HG02642 (cell line): ENCODE measurements at regions not wholly inside any gene's neighbourhood (a gene's known extent, or its start where the extent isn't known, plus 50 kb on each side); places are given as distances from the start of the nearest gene placed in this dataset.
A peak's percentile ranks its signal among the peaks of the same experiment; 100 is the strongest.
"Not testable (repeated sequence)": the region's sequence is repeated elsewhere in the genome, so short reads cannot be mapped to it uniquely, and the experiment has no call there.

Experiments
- ATAC-seq: cut with Tn5 transposase; IDR thresholded peaks from one replicate; pipeline ENCODE4 v1.9.1; 2021; ENCODE audit warnings: mild to moderate bottlenecking; ENCODE audit not compliant: unreplicated experiment, poor library complexity

DNA sequence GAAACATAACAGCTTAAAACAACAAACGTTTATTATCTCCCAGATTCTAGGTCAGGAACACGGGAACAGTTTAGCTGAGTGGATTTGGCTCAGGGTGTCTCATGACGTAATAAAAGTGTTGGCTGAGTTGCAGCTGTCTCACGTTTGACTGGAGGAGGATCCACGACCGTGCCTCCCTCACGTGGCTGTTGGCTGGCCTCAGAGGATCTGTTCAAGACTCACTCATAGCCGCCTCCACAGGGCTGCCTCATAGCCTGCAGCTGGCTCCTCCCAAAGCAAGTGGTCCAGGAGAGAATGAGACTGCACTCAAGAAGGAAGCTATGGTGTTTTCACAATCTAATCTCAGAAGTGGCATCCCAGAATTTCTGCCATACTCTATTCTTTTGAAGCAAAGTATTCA lies 167.1 kb downstream of the RPRM start:
- no peak for ATAC-seq

GRCh38 chr2:153308466-153308865 lies 170.1 kb downstream of the RPRM start:
- ATAC-seq, result no peak

DNA sequence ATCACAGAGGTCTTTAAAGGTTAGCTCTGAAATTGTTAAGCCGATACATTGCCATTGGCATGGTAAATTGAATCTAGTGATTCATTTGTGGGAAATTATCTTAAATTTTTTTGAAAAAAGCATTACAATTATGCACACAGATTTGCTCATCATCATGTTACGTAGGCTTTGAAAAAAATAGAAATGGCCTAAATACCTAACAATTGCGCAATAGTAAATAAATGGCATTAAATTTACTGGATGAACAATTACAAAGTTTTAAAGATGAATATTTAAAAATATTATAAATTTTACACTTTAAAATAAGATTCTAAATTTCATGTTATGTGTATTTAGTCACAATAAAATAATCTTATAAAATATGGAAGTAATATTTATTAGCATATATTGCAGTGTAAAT lies 171.3 kb downstream of the RPRM start:
- no peak for ATAC-seq

GRCh38 chr2:153299809-153300208 lies 178.8 kb downstream of the RPRM start:
- no peak for ATAC-seq

GRCh38 chr2:153299217-153299616 lies 179.3 kb downstream of the RPRM start:
- ATAC-seq, result no peak

DNA sequence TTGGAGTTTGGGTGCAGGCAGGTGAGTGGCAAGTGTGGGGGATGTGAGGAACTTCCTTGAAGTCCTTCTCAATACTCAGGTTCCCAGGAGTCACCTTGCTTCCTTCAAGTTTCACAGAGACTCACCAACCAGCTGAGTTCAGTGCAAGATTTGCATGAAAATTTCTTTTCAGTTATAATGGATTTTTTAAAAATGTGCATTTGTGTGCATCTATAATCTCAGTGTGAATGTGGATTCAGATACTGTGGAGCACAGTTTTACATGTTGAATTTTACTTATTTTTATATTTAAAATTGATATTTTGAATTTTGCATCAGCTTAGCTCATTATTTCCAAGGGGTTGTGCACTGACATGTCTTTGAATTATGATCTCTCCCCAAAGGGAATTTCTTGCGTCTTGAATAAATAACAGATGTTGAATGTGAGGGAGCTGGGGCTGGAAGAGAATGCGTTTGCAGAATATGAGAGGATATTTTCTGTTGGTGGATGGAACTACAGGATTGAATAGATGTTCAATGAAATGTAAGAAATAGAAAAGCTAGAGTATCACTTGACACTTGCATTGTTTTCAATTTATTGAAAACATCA lies 184.3 kb downstream of the RPRM start:
- ATAC-seq, result no peak

GRCh38 chr2:153291718-153292117 lies 186.8 kb downstream of the RPRM start:
- no peak for ATAC-seq

DNA sequence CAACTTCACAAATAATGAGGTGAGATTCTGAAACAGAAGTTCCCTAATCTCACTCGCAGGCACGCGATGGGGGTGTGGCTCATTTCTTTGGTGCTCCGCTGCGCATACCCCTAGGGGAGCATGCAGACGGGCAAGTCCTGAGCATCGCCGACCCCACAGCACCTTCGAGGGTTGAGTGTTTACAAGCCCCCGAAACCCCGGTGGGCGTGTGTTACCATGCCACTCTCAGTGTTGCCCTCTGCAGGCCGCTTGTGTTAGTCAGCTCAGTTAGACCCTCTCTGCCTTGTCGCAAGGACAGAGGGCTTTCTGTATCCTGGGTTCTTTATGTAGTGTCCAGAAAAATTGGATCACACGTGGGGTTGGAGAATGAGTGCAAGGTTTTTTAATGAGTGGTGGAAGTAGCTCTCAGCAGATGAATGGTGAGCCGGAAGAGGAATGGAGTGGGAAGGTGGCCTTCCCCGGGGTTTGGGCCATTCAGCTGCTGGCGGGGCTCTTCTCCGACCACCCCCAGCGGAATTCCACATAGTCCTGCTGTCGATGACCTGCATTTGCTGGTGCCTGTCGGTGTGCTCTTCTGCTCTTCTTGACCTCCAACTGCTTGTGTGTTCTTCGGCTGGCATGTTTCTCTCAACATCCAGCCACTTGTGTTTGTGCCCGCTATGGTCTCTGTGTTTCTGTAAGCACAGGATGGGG lies 191.3 kb downstream of the RPRM start:
- ATAC-seq, result no peak

GRCh38 chr2:153268941-153269461 lies 209.6 kb downstream of the RPRM start:
- no peak for ATAC-seq

DNA sequence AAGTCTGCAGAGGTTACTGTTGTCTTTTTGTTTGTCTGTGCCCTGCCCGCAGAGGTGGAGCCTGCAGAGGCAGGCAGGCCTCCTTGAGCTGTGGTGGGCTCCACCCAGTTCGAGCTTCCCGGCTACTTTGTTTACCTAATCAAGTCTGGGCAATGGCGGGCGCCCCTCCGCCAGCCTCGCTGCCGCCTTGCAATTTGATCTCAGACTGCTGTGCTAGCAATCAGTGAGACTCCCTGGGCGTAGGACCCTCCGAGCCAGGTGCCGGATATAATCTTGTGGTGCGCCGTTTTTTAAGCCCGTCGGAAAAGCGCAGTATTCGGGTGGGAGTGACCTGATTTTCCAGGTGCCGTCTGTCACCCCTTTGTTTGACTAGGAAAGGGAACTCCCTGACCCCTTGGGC lies 221.7 kb downstream of the RPRM start:
- not testable (repeated sequence) for ATAC-seq

DNA sequence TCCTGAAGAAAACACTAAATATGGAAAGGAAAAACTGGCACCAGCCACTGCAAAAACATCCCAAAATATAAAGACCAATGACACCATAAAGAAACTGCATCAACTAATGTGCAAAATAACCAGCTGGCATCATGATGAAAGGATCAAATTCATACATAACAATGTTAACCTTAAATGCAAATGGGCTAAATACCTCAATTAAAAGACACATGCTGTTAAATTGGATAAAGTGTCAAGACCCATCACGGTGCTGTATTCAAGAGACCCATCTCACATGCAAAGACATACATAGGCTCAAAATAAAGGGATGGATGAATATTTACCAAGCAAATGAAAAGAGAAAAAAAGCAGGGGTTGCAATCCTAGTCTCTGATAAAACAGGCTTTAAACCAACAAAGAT lies 231.9 kb downstream of the RPRM start:
- not testable (repeated sequence) for ATAC-seq

DNA sequence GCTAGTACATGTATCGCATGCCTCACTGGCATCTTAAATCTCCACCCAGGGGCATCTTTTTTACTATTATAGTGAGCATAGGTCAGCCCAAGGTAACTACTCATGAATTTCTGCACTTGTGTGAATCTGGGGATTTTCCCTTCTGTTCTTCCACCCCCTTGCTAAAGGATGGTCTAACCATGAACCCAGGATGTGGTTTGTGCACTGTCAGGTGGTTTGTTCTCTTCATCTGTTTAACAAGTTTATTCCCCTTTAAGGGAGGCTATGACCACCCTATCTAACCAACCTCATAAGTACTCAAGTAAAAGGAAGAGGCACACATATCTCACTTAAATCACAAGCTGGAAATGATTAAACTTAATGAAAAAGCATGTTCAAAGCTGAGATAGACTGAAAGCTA lies 243.0 kb downstream of the RPRM start:
- ATAC-seq, result peak; percentile 88

- no peak for ATAC-seq
These were observed 246.1 kb downstream of the RPRM start for GRCh38 chr2:153232464-153232863.

- ATAC-seq, result no peak
These were observed 247.6 kb downstream of the RPRM start for GRCh38 chr2:153230977-153231376.

DNA sequence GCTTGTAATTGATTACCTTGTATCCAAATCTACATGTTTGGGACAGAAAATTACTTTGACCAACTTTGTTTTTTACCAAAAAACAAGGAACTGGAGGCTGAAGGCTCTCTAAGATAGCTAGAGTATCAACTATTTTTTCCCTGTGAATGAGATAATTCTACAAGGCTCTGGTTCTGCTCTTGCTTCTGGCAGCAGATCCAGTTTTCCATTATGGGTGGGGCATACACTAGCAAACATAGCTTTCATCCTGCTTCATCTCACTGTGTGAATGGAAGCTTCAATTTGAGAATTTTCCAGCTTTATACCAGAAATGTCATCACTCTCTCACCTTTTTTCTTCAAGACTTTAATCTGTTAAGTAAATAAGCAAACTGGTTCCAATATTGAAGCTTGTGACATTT lies 249.7 kb downstream of the RPRM start:
- ATAC-seq, result no peak

DNA sequence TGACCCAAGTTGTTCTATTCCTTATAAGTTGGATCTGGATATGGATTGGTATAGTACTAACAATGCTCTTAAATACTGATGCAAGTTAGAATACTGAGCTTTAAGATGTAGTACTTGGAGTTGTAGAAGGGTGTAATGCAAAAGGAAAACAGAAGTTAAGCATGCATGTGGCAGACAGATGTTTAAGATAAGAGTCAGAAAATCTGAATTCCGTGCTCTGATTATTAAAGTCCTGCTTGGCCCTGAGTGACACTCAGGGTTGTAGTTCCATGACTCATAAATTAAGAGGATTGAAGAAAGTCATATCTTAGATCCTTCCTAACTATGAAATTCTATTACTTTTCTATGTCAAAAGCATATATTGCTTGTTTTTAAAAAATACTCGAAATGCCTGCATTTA lies 250.6 kb downstream of the RPRM start:
- ATAC-seq, result no peak

DNA sequence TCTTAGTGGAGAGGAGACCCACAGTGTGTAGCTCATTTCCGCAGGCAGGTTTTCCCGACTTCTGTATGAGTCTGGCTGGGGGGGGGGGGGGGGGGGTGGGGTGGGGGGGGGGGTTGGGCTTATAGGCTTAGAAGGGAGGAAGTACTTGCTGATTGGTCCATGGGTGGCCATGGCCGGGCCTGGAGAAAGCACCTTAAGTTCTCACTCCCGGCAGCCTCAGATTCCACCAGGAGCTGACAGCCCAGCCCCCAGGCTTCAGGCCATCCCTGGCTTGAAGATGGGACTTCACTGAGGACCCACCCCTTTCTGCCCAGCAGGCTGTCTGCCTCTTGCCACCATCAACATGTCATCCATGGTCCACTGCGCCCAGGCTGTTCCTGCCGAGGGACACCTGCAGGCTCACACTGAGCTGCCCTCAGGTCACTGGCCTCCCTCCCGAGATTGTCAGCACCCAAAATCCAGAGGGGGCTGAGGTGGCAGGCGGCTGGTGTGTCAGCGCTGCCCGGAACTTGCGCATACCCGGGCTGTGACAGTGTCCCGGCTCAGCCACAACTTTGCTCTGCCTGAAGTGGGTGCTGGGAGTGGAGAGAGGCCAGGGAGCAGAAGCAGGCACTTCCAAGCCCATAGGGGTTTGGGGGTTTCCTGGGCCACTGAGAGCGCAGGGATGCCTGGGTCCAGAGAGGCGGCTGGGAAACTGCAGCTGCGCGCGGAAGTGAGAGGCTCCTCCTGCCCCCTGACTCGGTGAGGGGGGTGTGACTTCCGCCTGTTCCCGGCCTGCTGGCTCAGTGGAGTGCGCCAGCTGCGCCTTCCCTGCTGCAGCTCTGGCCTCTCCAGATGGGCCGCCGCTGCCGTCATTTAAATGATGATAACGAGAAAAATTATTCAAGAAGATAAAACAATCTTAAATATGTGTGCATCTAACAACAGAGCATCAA lies 256.1 kb downstream of the RPRM start:
- no peak for ATAC-seq

DNA sequence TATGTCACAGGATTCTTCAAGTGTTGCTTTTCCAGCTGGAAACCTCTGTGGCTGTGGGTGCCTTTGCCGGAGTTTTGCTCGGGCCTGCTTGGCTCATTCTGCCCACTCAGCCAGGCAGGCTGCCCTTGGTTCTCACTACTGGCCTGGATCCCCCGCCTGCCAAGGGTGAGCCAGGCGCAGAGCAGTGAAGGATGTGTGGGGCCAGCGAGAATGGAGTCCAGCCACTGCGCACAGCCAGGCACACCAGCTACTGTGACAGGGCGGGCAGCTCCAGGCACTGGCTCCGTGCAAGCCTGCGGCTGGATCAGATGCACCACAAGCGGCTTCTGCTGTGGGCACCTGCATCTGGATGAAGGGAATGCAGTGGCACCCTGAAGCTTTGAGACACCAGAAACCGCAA lies 257.1 kb downstream of the RPRM start:
- ATAC-seq, result no peak

GRCh38 chr2:153221087-153221486 lies 257.5 kb downstream of the RPRM start:
- no peak for ATAC-seq

DNA sequence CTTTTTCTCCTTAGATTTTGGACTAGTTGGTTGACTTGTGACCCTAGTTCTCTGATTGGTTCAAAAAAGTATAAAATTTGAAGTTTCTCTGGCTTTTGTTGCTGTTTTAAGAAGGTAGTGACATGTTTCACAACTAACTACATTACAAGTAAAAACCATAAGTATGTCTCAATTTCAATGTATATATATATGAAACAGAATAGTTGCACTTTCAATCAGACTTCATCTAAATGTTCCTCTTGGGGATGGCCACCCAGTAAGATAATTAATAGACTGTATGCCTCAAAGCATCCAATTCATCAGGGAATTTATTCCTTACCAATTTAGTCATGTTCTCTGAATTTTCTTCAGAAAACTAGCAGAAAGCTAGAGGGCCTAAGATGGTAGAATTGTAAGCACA lies 259.7 kb downstream of the RPRM start:
- no peak for ATAC-seq

GRCh38 chr2:153214337-153214736 lies 264.2 kb downstream of the RPRM start:
- no peak for ATAC-seq
